GM23248 (cell line): ENCODE measurements at regions not wholly inside any gene's neighbourhood (a gene's known extent, or its start where the extent isn't known, plus 50 kb on each side); places are given as distances from the start of the nearest gene placed in this dataset.

Experiments
- EZH2 ChIP-seq: fragments of 200-600 bp; sonication (generic); IDR thresholded peaks from 2 replicates; pipeline ENCODE4 v1.6.1; 2018; ENCODE audit warnings: antibody characterized with exemption, mild to moderate bottlenecking; ENCODE audit not compliant: insufficient read depth, poor library complexity, severe bottlenecking
- EZH2phosphoT487 ChIP-seq: fragments of 200-600 bp; sonication (generic); IDR thresholded peaks from 2 replicates; pipeline ENCODE4 v1.6.1; 2018; ENCODE audit warnings: antibody characterized with exemption, moderate library complexity, mild to moderate bottlenecking, low read depth; ENCODE audit not compliant: insufficient read depth

DNA sequence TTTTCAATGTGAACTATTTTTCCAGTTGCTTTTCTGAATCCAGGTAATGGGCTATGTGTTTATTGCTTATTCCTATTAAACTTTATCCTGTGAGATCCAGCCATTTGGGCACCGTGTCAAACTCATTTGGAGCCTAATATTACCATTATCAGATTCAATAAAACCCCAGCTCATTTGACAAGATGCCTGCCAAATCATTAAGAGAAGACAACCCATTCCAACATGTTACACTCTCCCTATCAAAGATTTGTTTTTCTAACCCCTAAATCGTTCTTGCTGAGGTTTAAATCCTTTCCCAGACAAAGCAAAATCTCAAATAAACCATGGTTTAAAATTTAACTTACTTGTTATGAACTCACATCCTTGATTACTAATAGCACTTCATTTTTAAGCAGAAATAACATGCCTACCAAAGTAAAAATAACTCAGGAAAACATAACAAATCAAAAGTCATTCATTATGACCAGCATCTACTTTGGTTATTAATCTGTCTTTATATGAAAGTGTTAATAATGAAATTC lies 130.0 kb upstream of the TCF21 start:
- TF ChIP-seq EZH2phosphoT487: no peak
- no peak for TF ChIP-seq EZH2
